ENCODE measurements at regions not wholly inside any gene's neighbourhood (a gene's known extent, or its start where the extent isn't known, plus 50 kb on each side); places are given as distances from the start of the nearest gene placed in this dataset.

DNA sequence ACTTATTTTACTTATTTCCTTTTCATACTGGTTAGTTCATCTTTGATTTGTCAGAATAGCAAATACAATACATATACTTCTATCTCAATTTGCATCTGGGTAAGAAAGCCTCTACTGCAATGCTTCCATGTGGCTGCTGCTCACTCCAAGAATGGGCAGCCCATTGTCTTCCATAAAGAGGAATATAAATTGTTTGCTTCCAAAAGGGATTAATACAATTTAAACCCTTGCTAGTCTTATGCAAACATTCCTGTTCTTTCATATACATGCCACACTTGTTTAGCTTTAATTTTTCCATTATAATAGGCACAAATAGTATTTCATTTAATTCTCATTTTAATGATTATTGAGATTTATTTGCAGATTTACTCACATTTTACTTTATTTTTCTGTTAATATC, 555.4 kb upstream of the POM121L12 start:
- no peaks in the 10 kb centered on the region for H3K27me3 Mint-ChIP-seq
- H3K4me3 Mint-ChIP-seq = no peak overlapping the region
- intact Hi-C loops (cut with micrococcal nuclease) = no loop called here
- H3K4me1 Mint-ChIP-seq (ENCODE audit: low read depth) = no peaks in the 10 kb centered on the region
- H3K9me3 Mint-ChIP-seq = peaks cover 14% of the 10 kb centered on the region
- no peak overlapping the region for H3K27ac Mint-ChIP-seq
- H3K36me3 Mint-ChIP-seq (ENCODE audit: low read depth) = no peaks in the 10 kb centered on the region

DNA sequence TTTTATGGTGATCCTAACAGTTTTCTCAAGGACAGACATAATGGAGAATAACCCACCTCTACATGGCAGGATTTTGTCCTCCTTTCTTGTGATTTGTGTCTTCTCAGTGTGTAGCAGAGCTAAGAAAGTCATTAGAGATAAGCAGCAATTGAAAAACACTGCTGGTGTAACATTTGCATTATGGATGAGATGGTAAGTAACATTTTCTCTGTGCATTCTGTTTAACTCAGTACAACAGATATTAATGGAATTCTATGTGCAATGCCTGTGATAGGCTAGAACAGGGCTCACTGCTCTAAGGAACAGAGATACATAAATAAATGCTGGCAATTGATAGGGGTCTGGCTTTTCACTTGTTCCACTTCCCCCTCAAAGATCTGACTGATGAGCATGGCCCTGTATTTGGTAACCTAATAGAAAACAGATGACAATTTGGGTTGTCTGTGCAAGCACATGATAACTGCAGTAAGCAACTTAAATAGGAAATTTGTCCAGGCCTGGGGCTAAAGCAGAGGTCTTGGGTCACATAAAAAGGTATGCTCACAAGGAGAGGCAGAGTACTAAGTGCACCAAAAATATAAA, 560.3 kb upstream of the POM121L12 start:
- Mint-ChIP-seq H3K9me3 (peaks cover 20% of the 10 kb centered on the region), H3K27ac (no peak overlapping the region), H3K4me3 (no peak overlapping the region), H3K36me3 (ENCODE audit: low read depth) (no peaks in the 10 kb centered on the region), H3K27me3 (no peaks in the 10 kb centered on the region), H3K4me1 (ENCODE audit: low read depth) (no peaks in the 10 kb centered on the region)
- intact Hi-C loops (cut with micrococcal nuclease) = no loop called here

DNA sequence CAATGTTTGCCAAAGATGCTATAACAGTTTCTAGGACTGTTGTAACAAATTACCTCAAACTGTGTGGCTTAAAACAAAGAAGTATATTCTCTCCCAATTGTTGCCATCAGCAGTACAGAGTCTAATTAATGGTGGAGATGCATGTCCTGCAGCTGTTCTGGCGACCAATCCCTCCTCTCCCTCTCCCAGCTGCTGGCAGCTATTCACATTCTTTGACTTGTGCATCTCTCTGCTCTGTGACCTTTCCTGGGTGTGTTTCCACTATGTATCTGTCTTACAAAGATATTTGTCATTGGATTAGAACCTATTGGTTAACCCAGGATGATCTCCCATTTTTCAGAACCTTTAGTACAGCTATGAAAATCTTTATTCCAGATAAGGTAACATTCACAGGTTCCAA, 561.7 kb upstream of the POM121L12 start:
- no peaks in the 10 kb centered on the region for H3K36me3 Mint-ChIP-seq (ENCODE audit: low read depth)
- H3K4me1 Mint-ChIP-seq (ENCODE audit: low read depth) = no peaks in the 10 kb centered on the region
- no peak overlapping the region for H3K4me3 Mint-ChIP-seq
- intact Hi-C loops (cut with micrococcal nuclease) = no loop called here
- no peak overlapping the region for H3K27ac Mint-ChIP-seq
- H3K27me3 Mint-ChIP-seq = no peaks in the 10 kb centered on the region
- H3K9me3 Mint-ChIP-seq = peaks cover 25% of the 10 kb centered on the region

DNA sequence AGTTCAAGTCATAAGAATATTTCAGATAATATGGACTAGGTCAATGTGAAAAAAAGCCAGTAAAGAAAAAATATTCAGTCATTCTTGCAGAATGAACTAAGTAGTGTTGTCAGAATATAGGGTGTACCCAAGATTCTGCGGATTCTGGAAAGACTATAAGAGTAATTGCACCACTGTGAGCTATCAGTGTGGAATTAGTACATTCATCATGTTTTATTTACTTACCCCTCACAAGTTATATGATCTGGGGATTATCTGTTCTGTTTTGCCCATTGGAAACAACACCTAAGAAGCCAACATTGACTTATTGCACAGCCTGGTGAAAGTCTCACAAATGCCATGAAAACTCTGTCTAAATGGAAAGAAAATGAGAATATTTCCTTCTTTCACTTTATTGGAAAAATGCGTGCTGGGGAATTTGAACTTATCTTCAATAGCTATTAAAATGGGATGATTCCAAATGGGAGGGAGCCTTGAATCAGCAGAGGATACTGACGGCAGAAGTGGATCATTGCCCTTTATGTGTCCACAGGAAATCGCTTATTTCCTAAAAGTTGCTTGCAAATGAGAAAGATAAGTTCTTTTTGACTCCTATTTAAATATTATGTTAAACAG, 563.3 kb upstream of the POM121L12 start:
- intact Hi-C loops (cut with micrococcal nuclease) = no loop called here
- Mint-ChIP-seq H3K27me3 (no peaks in the 10 kb centered on the region), H3K36me3 (ENCODE audit: low read depth) (no peaks in the 10 kb centered on the region), H3K9me3 (peaks cover 25% of the 10 kb centered on the region), H3K4me3 (no peak overlapping the region), H3K27ac (no peak overlapping the region), H3K4me1 (ENCODE audit: low read depth) (no peaks in the 10 kb centered on the region)

DNA sequence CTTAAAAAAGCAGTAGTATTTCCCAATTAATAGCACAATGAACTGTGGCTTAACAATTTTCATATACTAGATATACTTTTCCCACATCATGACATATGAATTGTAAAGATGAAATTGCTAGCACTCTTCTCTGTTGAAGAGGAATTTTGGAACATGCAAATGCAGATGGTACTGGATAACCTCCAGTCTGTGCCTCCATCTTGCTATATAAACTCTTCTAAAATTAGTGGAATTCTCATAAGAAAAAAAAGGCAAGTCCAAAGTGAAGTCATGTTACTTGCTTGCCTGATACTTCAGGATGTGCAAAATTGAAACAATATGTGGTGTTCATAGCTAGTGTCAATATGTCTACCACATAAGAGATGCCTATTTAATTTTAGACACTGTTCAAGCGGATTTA, 570.2 kb upstream of the POM121L12 start:
- no peaks in the 10 kb centered on the region for H3K36me3 Mint-ChIP-seq (ENCODE audit: low read depth)
- no peak overlapping the region for H3K4me3 Mint-ChIP-seq
- H3K4me1 Mint-ChIP-seq (ENCODE audit: low read depth) = no peaks in the 10 kb centered on the region
- H3K27me3 Mint-ChIP-seq = no peaks in the 10 kb centered on the region
- no peak overlapping the region for H3K27ac Mint-ChIP-seq
- intact Hi-C loops (cut with micrococcal nuclease) = no loop called here
- H3K9me3 Mint-ChIP-seq = peaks cover 35% of the 10 kb centered on the region

DNA sequence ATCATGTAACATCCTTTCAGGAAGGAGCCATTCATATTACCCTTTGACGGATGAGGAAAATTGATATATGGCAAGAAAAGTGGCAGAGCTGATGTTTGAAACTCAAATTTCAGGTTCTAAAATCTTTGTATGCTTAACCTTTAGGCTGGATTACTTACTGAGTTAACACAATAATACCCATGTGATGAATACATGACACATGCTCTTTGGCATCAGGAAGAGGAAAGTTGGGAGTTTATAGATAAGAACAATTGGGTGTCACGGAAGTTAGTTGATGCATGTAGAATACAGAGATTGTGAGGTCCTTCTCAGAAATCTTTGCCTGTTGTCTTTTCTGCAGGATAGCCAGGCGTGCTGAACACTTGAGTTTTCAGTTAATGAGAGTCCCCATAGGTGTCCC, 572.1 kb upstream of the POM121L12 start:
- no peak overlapping the region for H3K4me3 Mint-ChIP-seq
- no peaks in the 10 kb centered on the region for H3K36me3 Mint-ChIP-seq (ENCODE audit: low read depth)
- H3K9me3 Mint-ChIP-seq = peaks cover 28% of the 10 kb centered on the region
- H3K27ac Mint-ChIP-seq = no peak overlapping the region
- H3K27me3 Mint-ChIP-seq = no peaks in the 10 kb centered on the region
- H3K4me1 Mint-ChIP-seq (ENCODE audit: low read depth) = no peaks in the 10 kb centered on the region
- intact Hi-C loops (cut with micrococcal nuclease) = no loop called here

DNA sequence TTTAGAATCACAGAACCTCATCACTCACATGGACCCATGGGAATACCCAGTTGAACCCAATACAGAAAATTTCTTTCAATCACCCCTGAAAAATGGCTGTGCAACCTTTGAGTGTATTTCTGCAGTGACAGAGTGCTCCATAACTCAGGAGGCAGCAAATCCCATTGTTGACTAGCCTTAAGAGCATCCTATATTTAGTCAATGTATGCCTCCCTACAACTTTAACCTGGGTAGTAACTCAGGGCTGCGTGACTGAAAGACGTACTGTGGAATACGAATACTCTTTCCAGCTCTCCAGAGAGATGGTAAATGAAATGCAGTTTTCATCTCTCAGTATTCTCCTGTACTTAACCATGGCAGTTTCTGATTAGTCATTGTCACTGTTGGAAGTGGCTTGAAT, 573.0 kb upstream of the POM121L12 start:
- no peaks in the 10 kb centered on the region for H3K36me3 Mint-ChIP-seq (ENCODE audit: low read depth)
- H3K4me3 Mint-ChIP-seq = no peak overlapping the region
- H3K4me1 Mint-ChIP-seq (ENCODE audit: low read depth) = no peaks in the 10 kb centered on the region
- H3K27me3 Mint-ChIP-seq = no peaks in the 10 kb centered on the region
- intact Hi-C loops (cut with micrococcal nuclease) = no loop called here
- H3K9me3 Mint-ChIP-seq = peaks cover 28% of the 10 kb centered on the region
- H3K27ac Mint-ChIP-seq = no peak overlapping the region

DNA sequence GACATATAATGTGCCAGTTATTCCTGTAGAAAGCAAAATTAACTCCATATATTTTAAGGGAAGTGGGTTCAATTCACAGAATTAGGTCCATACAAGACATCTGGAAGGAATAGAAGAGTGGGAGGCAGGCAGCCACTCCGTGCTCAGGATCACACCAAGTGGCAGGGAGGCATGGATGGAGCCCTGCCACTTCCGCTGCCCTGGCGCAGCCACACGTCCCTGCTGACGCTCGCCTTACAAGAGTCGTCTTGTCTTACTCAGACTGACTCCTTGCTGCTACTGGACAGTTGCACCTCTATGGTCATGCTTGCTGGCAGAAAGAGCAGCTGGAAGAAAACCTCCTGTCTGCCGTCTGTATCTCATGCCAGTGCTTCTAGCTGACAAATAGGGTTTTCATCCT, 579.9 kb upstream of the POM121L12 start:
- H3K9me3 Mint-ChIP-seq = peaks cover 31% of the 10 kb centered on the region
- H3K36me3 Mint-ChIP-seq (ENCODE audit: low read depth) = no peaks in the 10 kb centered on the region
- no peaks in the 10 kb centered on the region for H3K4me1 Mint-ChIP-seq (ENCODE audit: low read depth)
- no peak overlapping the region for H3K27ac Mint-ChIP-seq
- no peak overlapping the region for H3K4me3 Mint-ChIP-seq
- H3K27me3 Mint-ChIP-seq = no peaks in the 10 kb centered on the region
- intact Hi-C loops (cut with micrococcal nuclease) = no loop called here

DNA sequence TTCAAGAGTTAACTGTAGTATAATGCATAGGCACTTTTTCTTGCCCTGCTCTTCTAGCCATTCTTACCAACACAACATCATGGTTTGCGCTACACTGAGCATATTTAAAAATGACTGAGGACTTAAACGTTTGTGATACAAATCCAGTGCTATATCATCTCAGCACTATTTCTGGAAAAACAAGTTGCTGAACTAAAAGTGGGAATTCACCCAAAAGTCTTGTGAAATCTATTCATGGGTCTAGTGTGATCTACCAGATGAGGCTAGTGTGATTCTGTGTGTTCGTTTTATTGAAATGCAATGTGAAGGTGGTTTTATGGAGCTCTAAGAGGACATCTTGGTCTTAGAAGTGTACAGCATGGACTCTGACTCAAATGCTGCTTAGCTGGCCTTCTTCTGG, 584.6 kb upstream of the POM121L12 start:
- H3K4me1 Mint-ChIP-seq (ENCODE audit: low read depth) = no peaks in the 10 kb centered on the region
- no peaks in the 10 kb centered on the region for H3K27me3 Mint-ChIP-seq
- no peaks in the 10 kb centered on the region for H3K36me3 Mint-ChIP-seq (ENCODE audit: low read depth)
- H3K27ac Mint-ChIP-seq = no peak overlapping the region
- H3K9me3 Mint-ChIP-seq = peaks cover 32% of the 10 kb centered on the region
- intact Hi-C loops (cut with micrococcal nuclease) = no loop called here
- H3K4me3 Mint-ChIP-seq = no peak overlapping the region

DNA sequence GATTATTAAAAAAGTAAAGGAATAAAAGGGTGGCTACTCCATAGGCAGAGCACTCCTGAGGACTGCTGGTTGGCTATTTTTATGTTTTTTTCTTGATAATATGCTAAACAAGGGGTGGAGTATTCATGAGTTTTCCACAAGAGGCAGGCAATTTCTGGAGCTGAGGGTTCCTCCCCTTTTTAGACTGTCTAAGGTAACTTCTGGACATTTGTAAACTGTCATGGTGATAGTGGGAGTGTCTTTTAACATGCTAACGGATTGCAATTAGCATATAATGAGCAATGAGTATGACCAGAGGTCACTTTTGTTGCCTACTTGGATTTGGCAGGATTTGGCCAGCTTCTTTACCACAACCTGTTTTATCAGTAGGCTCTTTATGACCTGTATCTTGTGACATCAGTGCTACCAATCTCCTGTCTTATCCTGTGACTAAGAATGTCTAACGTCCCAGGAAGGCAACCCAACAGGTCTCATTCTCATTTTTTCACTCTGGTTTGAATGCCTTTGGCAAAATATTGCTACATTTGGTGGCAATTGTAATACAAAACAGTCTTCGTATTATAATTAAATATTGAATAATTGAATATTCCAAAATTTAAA, 587.8 kb upstream of the POM121L12 start:
- no peak overlapping the region for H3K27ac Mint-ChIP-seq
- no peaks in the 10 kb centered on the region for H3K36me3 Mint-ChIP-seq (ENCODE audit: low read depth)
- H3K4me3 Mint-ChIP-seq = no peak overlapping the region
- H3K9me3 Mint-ChIP-seq = peaks cover 22% of the 10 kb centered on the region
- intact Hi-C loops (cut with micrococcal nuclease) = no loop called here
- H3K27me3 Mint-ChIP-seq = no peaks in the 10 kb centered on the region
- no peaks in the 10 kb centered on the region for H3K4me1 Mint-ChIP-seq (ENCODE audit: low read depth)

DNA sequence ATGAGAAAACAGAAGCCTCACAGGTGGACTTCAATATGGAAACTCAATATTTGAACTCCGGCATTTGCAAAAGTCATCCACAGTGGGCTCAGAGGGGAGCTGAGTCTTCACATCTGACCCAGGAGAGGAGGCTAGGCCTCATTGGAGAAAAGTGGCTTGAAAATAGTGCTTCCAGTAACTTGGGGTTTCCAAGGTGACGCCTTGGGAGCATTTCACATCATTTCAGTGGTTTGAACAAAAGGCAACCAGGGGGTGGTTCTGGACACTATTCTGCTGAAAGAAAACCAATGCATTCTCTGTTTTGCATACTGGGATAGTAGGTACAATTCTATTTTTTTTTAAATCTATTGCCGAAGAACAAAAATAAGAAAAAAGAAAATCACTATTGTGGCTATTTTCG, 599.2 kb upstream of the POM121L12 start:
- Mint-ChIP-seq H3K9me3 (peaks cover 10% of the 10 kb centered on the region), H3K27ac (no peak overlapping the region), H3K27me3 (no peaks in the 10 kb centered on the region), H3K4me3 (no peak overlapping the region), H3K36me3 (ENCODE audit: low read depth) (no peaks in the 10 kb centered on the region), H3K4me1 (ENCODE audit: low read depth) (no peaks in the 10 kb centered on the region)
- intact Hi-C loops (cut with micrococcal nuclease) = no loop called here

DNA sequence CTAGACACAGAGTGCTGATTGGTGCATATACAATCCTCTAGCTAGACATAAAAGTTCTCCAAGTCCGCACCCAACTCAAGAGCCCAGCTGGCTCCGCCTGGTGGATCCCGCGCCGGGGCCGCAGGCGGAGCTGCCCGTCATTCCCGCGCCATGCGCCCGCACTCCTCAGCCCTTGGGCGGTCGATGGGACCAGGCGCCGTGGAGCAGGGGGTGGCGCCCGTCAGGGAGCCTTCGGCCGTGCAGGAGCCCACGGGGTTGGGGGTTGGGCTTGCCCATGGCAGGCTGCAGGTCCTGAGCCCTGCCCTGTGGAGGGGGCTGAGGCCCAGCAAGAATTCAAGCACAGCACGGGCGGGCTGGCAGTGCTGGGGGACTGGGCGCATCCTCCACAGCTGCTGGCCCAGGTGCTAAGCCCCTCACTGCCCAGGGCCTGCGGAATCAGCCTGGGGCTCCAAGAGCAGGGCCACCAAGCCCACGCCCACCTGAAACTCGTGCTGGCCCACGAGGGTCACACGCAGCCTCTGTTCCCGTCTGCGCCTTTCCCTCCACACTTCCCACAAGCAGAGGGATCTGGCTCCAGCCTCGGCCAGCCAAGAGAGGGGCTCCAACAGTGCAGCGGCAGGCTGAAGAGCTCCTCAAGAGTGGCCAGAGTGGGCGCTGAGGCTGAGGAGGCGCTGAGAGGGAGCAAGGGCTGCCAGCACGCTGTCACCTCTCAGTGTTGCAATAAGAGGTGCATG, 604.2 kb upstream of the POM121L12 start:
- intact Hi-C loops (cut with micrococcal nuclease) = no loop called here
- Mint-ChIP-seq H3K4me1 (ENCODE audit: low read depth) (no peaks in the 10 kb centered on the region), H3K27ac (no peak overlapping the region), H3K27me3 (no peaks in the 10 kb centered on the region), H3K4me3 (no peak overlapping the region), H3K9me3 (peaks cover 27% of the 10 kb centered on the region), H3K36me3 (ENCODE audit: low read depth) (no peaks in the 10 kb centered on the region)

DNA sequence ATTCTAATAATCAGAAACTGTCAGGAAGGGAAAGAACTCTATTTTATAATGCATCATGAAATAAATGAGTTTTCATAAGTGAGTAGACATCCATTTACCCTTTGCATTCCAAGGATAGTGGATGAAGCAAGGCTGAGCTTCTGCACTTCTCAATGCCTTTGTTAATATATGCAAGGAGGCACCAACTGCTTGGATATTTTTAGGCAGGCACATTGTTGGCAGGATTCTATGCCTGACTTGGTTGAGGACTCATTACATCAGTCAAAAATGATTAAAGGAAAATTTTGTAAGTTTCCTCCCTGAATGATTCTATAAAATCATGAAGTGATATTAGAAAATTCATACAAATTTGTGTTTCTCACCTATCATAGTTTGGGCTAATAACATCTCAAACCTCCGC, 612.2 kb upstream of the POM121L12 start:
- H3K27ac Mint-ChIP-seq = no peak overlapping the region
- H3K27me3 Mint-ChIP-seq = no peaks in the 10 kb centered on the region
- H3K9me3 Mint-ChIP-seq = peaks cover 10% of the 10 kb centered on the region
- no peaks in the 10 kb centered on the region for H3K4me1 Mint-ChIP-seq (ENCODE audit: low read depth)
- intact Hi-C loops (cut with micrococcal nuclease) = no loop called here
- H3K4me3 Mint-ChIP-seq = no peak overlapping the region
- no peaks in the 10 kb centered on the region for H3K36me3 Mint-ChIP-seq (ENCODE audit: low read depth)

DNA sequence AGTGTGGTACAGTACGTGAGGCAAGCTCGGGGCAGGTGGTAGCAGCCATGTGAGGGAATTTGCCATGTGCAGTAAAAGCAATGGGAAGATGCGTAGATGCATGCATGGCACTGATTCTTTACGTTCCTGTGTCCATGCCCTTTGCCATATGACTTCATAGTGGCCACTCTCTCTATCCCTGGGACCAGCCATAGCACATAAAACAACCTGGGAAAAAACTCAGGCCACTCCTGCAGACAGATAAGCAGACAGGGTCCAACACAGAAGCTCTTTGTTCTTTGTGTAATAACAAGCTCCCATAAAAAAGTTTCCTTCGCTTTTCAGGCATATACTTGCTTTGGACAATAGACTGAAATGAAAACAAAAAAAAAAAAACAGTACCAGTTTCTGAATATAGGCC, 622.4 kb upstream of the POM121L12 start:
- intact Hi-C loops (cut with micrococcal nuclease) = no loop called here
- H3K36me3 Mint-ChIP-seq (ENCODE audit: low read depth) = no peaks in the 10 kb centered on the region
- H3K27me3 Mint-ChIP-seq = no peaks in the 10 kb centered on the region

More for the DNA sequence above, 622.4 kb upstream of the POM121L12 start:
- peaks cover 20% of the 10 kb centered on the region for H3K9me3 Mint-ChIP-seq
- no peak overlapping the region for H3K27ac Mint-ChIP-seq
- H3K4me1 Mint-ChIP-seq (ENCODE audit: low read depth) = no peaks in the 10 kb centered on the region
- H3K4me3 Mint-ChIP-seq = no peak overlapping the region

Measured in dendritic cell treated with granulocyte-macrophage colony-stimulating factor and Interleukin-4, amounts not matched to agents 40 ng/mL and 50 ng/mL, for 4 days (primary cell).